ENCODE measurements at regions not wholly inside any gene's neighbourhood (a gene's known extent, or its start where the extent isn't known, plus 50 kb on each side); places are given as distances from the start of the nearest gene placed in this dataset.

DNA sequence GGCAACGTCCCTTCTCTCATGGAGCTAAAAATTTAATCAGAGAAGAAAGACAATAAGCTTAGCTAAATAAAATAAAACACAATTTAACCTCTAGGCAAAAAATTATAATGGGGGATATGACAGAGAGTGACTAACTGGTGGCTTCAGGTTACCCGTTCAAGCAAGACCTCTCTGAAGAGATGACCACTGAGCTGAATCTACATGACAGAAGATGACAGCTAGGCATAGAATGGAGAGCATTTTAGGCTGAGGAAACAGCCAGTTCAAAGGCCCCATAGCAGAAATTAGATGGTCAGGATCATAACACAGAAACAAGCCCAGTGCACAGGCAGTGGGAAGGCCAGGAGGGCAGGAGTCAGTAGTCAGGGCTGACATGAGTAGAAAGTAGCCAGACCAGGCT, 1094.3 kb downstream of the VRK1 start:
- Histone ChIP-seq H3K9me3 (ENCODE audit: low read length) (no peaks in the 10 kb centered on the region), H3K9me2 (ENCODE audit: insufficient read depth, low read length) (no peaks in the 10 kb centered on the region), H3K4me2 (ENCODE audit: low read length) (no peak overlapping the region), H2AFZ (ENCODE audit: low read depth, low read length) (no peak overlapping the region), H4K20me1 (ENCODE audit: insufficient read depth) (no peaks in the 10 kb centered on the region), H3K27me3 (ENCODE audit: insufficient read depth, low read depth, low read length) (no peaks in the 10 kb centered on the region), H3K27ac (ENCODE audit: low read length) (no peak overlapping the region), H3K79me2 (replicated peaks; ENCODE audit: insufficient read depth, low read length) (no peaks in the 10 kb centered on the region), H3K36me3 (ENCODE audit: insufficient read depth, low read length) (no peaks in the 10 kb centered on the region), H3K9ac (ENCODE audit: low read length) (no peak overlapping the region), H3F3A (ENCODE audit: insufficient read depth, low read length, poor library complexity, severe bottlenecking) (no peaks in the 10 kb centered on the region), H3K4me3 (ENCODE audit: low read length) (no peak overlapping the region)
- TF ChIP-seq EZH2 (IDR thresholded peaks at IDR 0.05; ENCODE audit: borderline replicate concordance, insufficient read depth, low read length, poor library complexity, severe bottlenecking) (no peak), TAF1 (IDR thresholded peaks at IDR 0.05; ENCODE audit: low read depth) (no peak), SMC3 (conservative IDR thresholded peaks at IDR 0.05; ENCODE audit: poor library complexity) (no peak), POLR2AphosphoS5 (IDR thresholded peaks at IDR 0.05) (no peak), EP300 (conservative IDR thresholded peaks at IDR 0.05; ENCODE audit: poor library complexity, severe bottlenecking) (no peak), MXI1 (conservative IDR thresholded peaks at IDR 0.05; ENCODE audit: poor library complexity, severe bottlenecking) (no peak), RAD21 (conservative IDR thresholded peaks at IDR 0.05) (no peak)
- TF ChIP-seq, protein P1, sequence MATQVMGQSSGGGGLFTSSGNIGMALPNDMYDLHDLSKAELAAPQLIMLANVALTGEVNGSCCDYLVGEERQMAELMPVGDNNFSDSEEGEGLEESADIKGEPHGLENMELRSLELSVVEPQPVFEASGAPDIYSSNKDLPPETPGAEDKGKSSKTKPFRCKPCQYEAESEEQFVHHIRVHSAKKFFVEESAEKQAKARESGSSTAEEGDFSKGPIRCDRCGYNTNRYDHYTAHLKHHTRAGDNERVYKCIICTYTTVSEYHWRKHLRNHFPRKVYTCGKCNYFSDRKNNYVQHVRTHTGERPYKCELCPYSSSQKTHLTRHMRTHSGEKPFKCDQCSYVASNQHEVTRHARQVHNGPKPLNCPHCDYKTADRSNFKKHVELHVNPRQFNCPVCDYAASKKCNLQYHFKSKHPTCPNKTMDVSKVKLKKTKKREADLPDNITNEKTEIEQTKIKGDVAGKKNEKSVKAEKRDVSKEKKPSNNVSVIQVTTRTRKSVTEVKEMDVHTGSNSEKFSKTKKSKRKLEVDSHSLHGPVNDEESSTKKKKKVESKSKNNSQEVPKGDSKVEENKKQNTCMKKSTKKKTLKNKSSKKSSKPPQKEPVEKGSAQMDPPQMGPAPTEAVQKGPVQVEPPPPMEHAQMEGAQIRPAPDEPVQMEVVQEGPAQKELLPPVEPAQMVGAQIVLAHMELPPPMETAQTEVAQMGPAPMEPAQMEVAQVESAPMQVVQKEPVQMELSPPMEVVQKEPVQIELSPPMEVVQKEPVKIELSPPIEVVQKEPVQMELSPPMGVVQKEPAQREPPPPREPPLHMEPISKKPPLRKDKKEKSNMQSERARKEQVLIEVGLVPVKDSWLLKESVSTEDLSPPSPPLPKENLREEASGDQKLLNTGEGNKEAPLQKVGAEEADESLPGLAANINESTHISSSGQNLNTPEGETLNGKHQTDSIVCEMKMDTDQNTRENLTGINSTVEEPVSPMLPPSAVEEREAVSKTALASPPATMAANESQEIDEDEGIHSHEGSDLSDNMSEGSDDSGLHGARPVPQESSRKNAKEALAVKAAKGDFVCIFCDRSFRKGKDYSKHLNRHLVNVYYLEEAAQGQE (IDR thresholded peaks at IDR 0.05; ENCODE audit: borderline replicate concordance) = no peak
- TF ChIP-seq, protein P2, sequence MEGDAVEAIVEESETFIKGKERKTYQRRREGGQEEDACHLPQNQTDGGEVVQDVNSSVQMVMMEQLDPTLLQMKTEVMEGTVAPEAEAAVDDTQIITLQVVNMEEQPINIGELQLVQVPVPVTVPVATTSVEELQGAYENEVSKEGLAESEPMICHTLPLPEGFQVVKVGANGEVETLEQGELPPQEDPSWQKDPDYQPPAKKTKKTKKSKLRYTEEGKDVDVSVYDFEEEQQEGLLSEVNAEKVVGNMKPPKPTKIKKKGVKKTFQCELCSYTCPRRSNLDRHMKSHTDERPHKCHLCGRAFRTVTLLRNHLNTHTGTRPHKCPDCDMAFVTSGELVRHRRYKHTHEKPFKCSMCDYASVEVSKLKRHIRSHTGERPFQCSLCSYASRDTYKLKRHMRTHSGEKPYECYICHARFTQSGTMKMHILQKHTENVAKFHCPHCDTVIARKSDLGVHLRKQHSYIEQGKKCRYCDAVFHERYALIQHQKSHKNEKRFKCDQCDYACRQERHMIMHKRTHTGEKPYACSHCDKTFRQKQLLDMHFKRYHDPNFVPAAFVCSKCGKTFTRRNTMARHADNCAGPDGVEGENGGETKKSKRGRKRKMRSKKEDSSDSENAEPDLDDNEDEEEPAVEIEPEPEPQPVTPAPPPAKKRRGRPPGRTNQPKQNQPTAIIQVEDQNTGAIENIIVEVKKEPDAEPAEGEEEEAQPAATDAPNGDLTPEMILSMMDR (IDR thresholded peaks at IDR 0.05; ENCODE audit: poor library complexity, severe bottlenecking) = no peak

DNA sequence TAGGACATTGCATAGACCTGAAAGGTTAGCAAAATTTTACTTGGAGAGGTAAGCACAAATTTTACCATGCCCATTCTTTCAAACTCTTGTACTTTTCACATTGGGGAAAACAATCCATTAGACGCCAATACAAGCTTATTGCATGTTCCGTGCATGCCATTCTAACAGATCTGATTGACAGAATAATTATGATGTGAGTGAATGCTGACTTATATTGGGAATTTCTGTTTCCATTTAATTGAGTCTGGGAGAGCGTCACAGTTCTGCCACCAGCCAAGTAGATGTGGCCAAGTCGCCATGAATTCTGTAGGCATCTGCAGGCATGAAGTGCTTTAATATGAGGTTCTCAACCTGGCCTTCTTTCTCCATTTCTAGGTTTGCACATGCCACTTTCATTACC, 1097.4 kb downstream of the VRK1 start:
- Histone ChIP-seq H3F3A (ENCODE audit: insufficient read depth, low read length, poor library complexity, severe bottlenecking) (no peaks in the 10 kb centered on the region), H3K9me2 (ENCODE audit: insufficient read depth, low read length) (no peaks in the 10 kb centered on the region), H3K9ac (ENCODE audit: low read length) (no peak overlapping the region), H3K4me2 (ENCODE audit: low read length) (no peak overlapping the region), H4K20me1 (ENCODE audit: insufficient read depth) (no peaks in the 10 kb centered on the region), H3K27ac (ENCODE audit: low read length) (peak overlapping the region; percentile 52), H3K79me2 (replicated peaks; ENCODE audit: insufficient read depth, low read length) (no peaks in the 10 kb centered on the region), H3K4me3 (ENCODE audit: low read length) (peak overlapping the region; percentile 26), H3K27me3 (ENCODE audit: insufficient read depth, low read depth, low read length) (no peaks in the 10 kb centered on the region), H3K36me3 (ENCODE audit: insufficient read depth, low read length) (no peaks in the 10 kb centered on the region), H3K9me3 (ENCODE audit: low read length) (no peaks in the 10 kb centered on the region), H2AFZ (ENCODE audit: low read depth, low read length) (no peak overlapping the region)
- TF ChIP-seq EP300 (conservative IDR thresholded peaks at IDR 0.05; ENCODE audit: poor library complexity, severe bottlenecking) = peak; percentile 81
- no peak for TF ChIP-seq MXI1 (conservative IDR thresholded peaks at IDR 0.05; ENCODE audit: poor library complexity, severe bottlenecking)
- TF ChIP-seq POLR2AphosphoS5 (IDR thresholded peaks at IDR 0.05) = peak; percentile 53
- TF ChIP-seq, protein P2 (IDR thresholded peaks at IDR 0.05; ENCODE audit: poor library complexity, severe bottlenecking) = no peak
- TF ChIP-seq, protein P1 (IDR thresholded peaks at IDR 0.05; ENCODE audit: borderline replicate concordance) = peak; percentile 73
- no peak for TF ChIP-seq SMC3 (conservative IDR thresholded peaks at IDR 0.05; ENCODE audit: poor library complexity)
- no peak for TF ChIP-seq EZH2 (IDR thresholded peaks at IDR 0.05; ENCODE audit: borderline replicate concordance, insufficient read depth, low read length, poor library complexity, severe bottlenecking)
- no peak for TF ChIP-seq TAF1 (IDR thresholded peaks at IDR 0.05; ENCODE audit: low read depth)
- no peak for TF ChIP-seq RAD21 (conservative IDR thresholded peaks at IDR 0.05)

All from neural cell (in vitro differentiated cells).